Fibroblast of lung (primary cell): ENCODE measurements at regions not wholly inside any gene's neighbourhood (a gene's known extent, or its start where the extent isn't known, plus 50 kb on each side); places are given as distances from the start of the nearest gene placed in this dataset.

Source experiments
- CTCF ChIP-seq, 2 donors: IDR thresholded peaks in 1 of 2; conservative IDR thresholded peaks in 1 of 2; 1 replicate in 1 of 2; 2 replicates in 1 of 2; pipeline ENCODE4 v1.5.1; 2011 to 2012; ENCODE audit warnings: low read length in 2 of 2, control low read depth in 1 of 2, inconsistent platforms in 1 of 2, low read depth in 1 of 2, mild to moderate bottlenecking in 1 of 2
- EZH2 ChIP-seq: IDR thresholded peaks from 2 replicates; pipeline ENCODE4 v1.5.1; 2012; ENCODE audit warnings: low read length, control low read depth, mild to moderate bottlenecking; ENCODE audit errors: missing control alignments

GRCh38 chr1:79110749-79111148, 104.2 kb upstream of the ADGRL4 start:
- TF ChIP-seq CTCF (conservative IDR thresholded peaks at IDR 0.05 in 1 of 2, IDR thresholded peaks at IDR 0.05 in 1 of 2; ENCODE audit: low read depth in 1 of 2, low read length in 2 of 2) (no peak), EZH2 (no peak)
